OCI-LY7 (cell line): ENCODE measurements at regions not wholly inside any gene's neighbourhood (a gene's known extent, or its start where the extent isn't known, plus 50 kb on each side); places are given as distances from the start of the nearest gene placed in this dataset.
"Not testable (repeated sequence)": the region's sequence is repeated elsewhere in the genome, so short reads cannot be mapped to it uniquely, and the experiment has no call there.

Experiments
- CTCF ChIP-seq: fragments of 200-600 bp; sonication (generic); conservative IDR thresholded peaks from 2 replicates; pipeline ENCODE4 v1.5.1; 2014; ENCODE audit warnings: mild to moderate bottlenecking, antibody characterized with exemption, low read length, moderate library complexity, mixed read lengths
- EZH2phosphoT487 ChIP-seq: fragments of 200-600 bp; sonication (generic); IDR thresholded peaks from 2 replicates; pipeline ENCODE4 v1.6.1; 2018; ENCODE audit warnings: low read depth, borderline replicate concordance, mild to moderate bottlenecking, mixed run types, antibody characterized with exemption, low read length, moderate library complexity, mixed read lengths

- not testable (repeated sequence) for TF ChIP-seq CTCF, EZH2phosphoT487
Measured at GRCh38 chr21:27872411-27872810, 905.5 kb upstream of the ADAMTS5 start.
